Caco-2 (cell line): ENCODE measurements at regions not wholly inside any gene's neighbourhood (a gene's known extent, or its start where the extent isn't known, plus 50 kb on each side); places are given as distances from the start of the nearest gene placed in this dataset.

Experiments used
- BruUV-seq: library from RNA; stranded (reverse); fragments of 400-500 nt; replicated peaks from 2 replicates; lab custom pipeline; 2021; lab: Mats Ljungman, UMichigan
- CTCF ChIA-PET: fragments of 300-600 bp; sonication (Branson Sonifier 250); formaldehyde crosslinking; loops from one replicate; lab custom pipeline; 2022; ENCODE audit warnings: antibody characterized with exemption; lab: Charles Lee
- POLR2A ChIA-PET: fragments of 300-600 bp; sonication (Branson Sonifier 250); formaldehyde crosslinking; loops from one replicate; lab custom pipeline; 2022; ENCODE audit warnings: antibody characterized with exemption; lab: Charles Lee
- DNase-seq, 2 experiments: peaks; one replicate each; pipeline versions ENCODE4 v3.0.0 to v3.0.0-alpha.2; 2020 to 2022
- H3K27me3 ChIP-seq: replicated peaks from 2 replicates; pipeline ENCODE4 v1.6.0; 2011; ENCODE audit warnings: low read length; ENCODE audit not compliant: control insufficient read depth, insufficient read depth
- H3K36me3 ChIP-seq: 2 replicates; pipeline ENCODE4 v1.5.1; 2011; ENCODE audit warnings: low read length; ENCODE audit not compliant: control insufficient read depth, insufficient read depth
- H3K4me1 ChIP-seq: fragments of 250-450 bp; sonication (Bioruptor Pico); 2 replicates; pipeline ENCODE4 v1.5.1; 2020; ENCODE audit warnings: mild to moderate bottlenecking
- H3K4me3 ChIP-seq: 2 replicates; pipeline ENCODE4 v1.5.1; 2011; ENCODE audit warnings: low read depth, mild to moderate bottlenecking, control low read depth, low read length
- H3K9me3 ChIP-seq: fragments of 250-450 bp; sonication (Bioruptor Pico); 2 replicates; pipeline ENCODE4 v1.5.1; 2020; ENCODE audit warnings: mild to moderate bottlenecking, moderate library complexity
- H3K27ac Mint-ChIP-seq: one replicate; pipeline ENCODE4 v1.8.0; 2022; ENCODE audit warnings: mixed read lengths; ENCODE audit not compliant: unreplicated experiment
- H3K27me3 Mint-ChIP-seq: one replicate; pipeline ENCODE4 v1.8.0; 2022; ENCODE audit warnings: mixed read lengths; ENCODE audit not compliant: insufficient read depth, unreplicated experiment
- H3K36me3 Mint-ChIP-seq: one replicate; pipeline ENCODE4 v1.8.0; 2022; ENCODE audit warnings: mild to moderate bottlenecking, mixed read lengths; ENCODE audit not compliant: insufficient read depth, unreplicated experiment
- H3K4me1 Mint-ChIP-seq: one replicate; pipeline ENCODE4 v1.8.0; 2022; ENCODE audit warnings: low read depth, mixed read lengths; ENCODE audit not compliant: unreplicated experiment
- H3K4me3 Mint-ChIP-seq: one replicate; pipeline ENCODE4 v1.8.0; 2022; ENCODE audit warnings: mild to moderate bottlenecking, moderate library complexity, mixed read lengths; ENCODE audit not compliant: unreplicated experiment
- H3K9me3 Mint-ChIP-seq: one replicate; pipeline ENCODE4 v1.8.0; 2022; ENCODE audit warnings: mixed read lengths; ENCODE audit not compliant: unreplicated experiment
- CTCF ChIP-seq, 2 experiments: fragments of 200-600 bp in 1 of 2; IDR thresholded peaks; 1 replicate in 1 of 2; 2 replicates in 1 of 2; pipeline versions ENCODE4 v1.5.1 to v1.8.0; 2011 to 2022; ENCODE audit warnings: antibody characterized with exemption in 1 of 2, control low read depth in 1 of 2, inconsistent platforms in 1 of 2, low read depth in 1 of 2, low read length in 1 of 2, mild to moderate bottlenecking in 1 of 2, moderate library complexity in 1 of 2; ENCODE audit not compliant: insufficient read depth in 1 of 2, severe bottlenecking in 1 of 2, unreplicated experiment in 1 of 2
- intact Hi-C: fragments of 100-400 bp; cut with micrococcal nuclease; formaldehyde crosslinking; loops from one replicate; pipeline ENCODE4 v1.10.0; 2022; ENCODE audit not compliant: unreplicated experiment

- H3K36me3 ChIP-seq: no peaks in the 10 kb centered on the region
- H3K27me3 ChIP-seq: no peaks in the 10 kb centered on the region
- H3K9me3 Mint-ChIP-seq: no peaks in the 10 kb centered on the region
- H3K27me3 Mint-ChIP-seq: no peaks in the 10 kb centered on the region
- BruUV-seq: no TSS peak
- H3K4me3 Mint-ChIP-seq: no peak overlapping the region
- no peaks in the 10 kb centered on the region for H3K9me3 ChIP-seq
- TF ChIP-seq CTCF (IDR thresholded peaks at IDR 0.05; ENCODE audit: insufficient read depth in 1 of 2, low read depth in 1 of 2, low read length in 1 of 2, severe bottlenecking in 1 of 2, unreplicated experiment in 1 of 2): no peak
- no peak overlapping the region for H3K4me3 ChIP-seq
- H3K27ac Mint-ChIP-seq: no peak overlapping the region
- ChIA-PET POLR2A (no interaction called here), CTCF (no interaction called here)
- no peaks in the 10 kb centered on the region for H3K36me3 Mint-ChIP-seq
- H3K4me1 ChIP-seq: no peaks in the 10 kb centered on the region
- intact Hi-C loops: no loop called here
- no peak for DNase-seq
- no peaks in the 10 kb centered on the region for H3K4me1 Mint-ChIP-seq
Measured at GRCh38 chr5:106680330-106680729, 990.4 kb downstream of the EFNA5 start.

- no peaks in the 10 kb centered on the region for H3K4me1 Mint-ChIP-seq
- TF ChIP-seq CTCF (IDR thresholded peaks at IDR 0.05; ENCODE audit: insufficient read depth in 1 of 2, low read depth in 1 of 2, low read length in 1 of 2, severe bottlenecking in 1 of 2, unreplicated experiment in 1 of 2): no peak
- no peaks in the 10 kb centered on the region for H3K36me3 ChIP-seq
- H3K9me3 ChIP-seq: no peaks in the 10 kb centered on the region
- DNase-seq: no peak
- no TSS peak for BruUV-seq
- no peak overlapping the region for H3K4me3 Mint-ChIP-seq
- POLR2A ChIA-PET: no interaction called here
- no peak overlapping the region for H3K4me3 ChIP-seq
- CTCF ChIA-PET: no interaction called here
- no peaks in the 10 kb centered on the region for H3K27me3 ChIP-seq
- no peaks in the 10 kb centered on the region for H3K4me1 ChIP-seq
- no peaks in the 10 kb centered on the region for H3K36me3 Mint-ChIP-seq
- intact Hi-C loops: no loop called here
- no peaks in the 10 kb centered on the region for H3K27me3 Mint-ChIP-seq
- no peaks in the 10 kb centered on the region for H3K9me3 Mint-ChIP-seq
- no peak overlapping the region for H3K27ac Mint-ChIP-seq
Measured at GRCh38 chr5:106677057-106677456, 993.7 kb downstream of the EFNA5 start.

- POLR2A ChIA-PET: no interaction called here
- Mint-ChIP-seq H3K27ac (no peak overlapping the region), H3K4me1 (no peaks in the 10 kb centered on the region), H3K27me3 (no peaks in the 10 kb centered on the region), H3K36me3 (no peaks in the 10 kb centered on the region), H3K4me3 (no peak overlapping the region), H3K9me3 (no peaks in the 10 kb centered on the region)
- intact Hi-C loops: no loop called here
- BruUV-seq: no TSS peak
- TF ChIP-seq CTCF (IDR thresholded peaks at IDR 0.05; ENCODE audit: insufficient read depth in 1 of 2, low read depth in 1 of 2, low read length in 1 of 2, severe bottlenecking in 1 of 2, unreplicated experiment in 1 of 2): no peak
- Histone ChIP-seq H3K9me3 (no peaks in the 10 kb centered on the region), H3K36me3 (no peaks in the 10 kb centered on the region), H3K27me3 (no peaks in the 10 kb centered on the region), H3K4me1 (no peaks in the 10 kb centered on the region), H3K4me3 (no peak overlapping the region)
- CTCF ChIA-PET: no interaction called here
- no peak for DNase-seq
Measured at GRCh38 chr5:106675687-106676086, 995.0 kb downstream of the EFNA5 start.
